GM21526 (cell line): ENCODE measurements at regions not wholly inside any gene's neighbourhood (a gene's known extent, or its start where the extent isn't known, plus 50 kb on each side); places are given as distances from the start of the nearest gene placed in this dataset.

Source experiments
- ATAC-seq: cut with Tn5 transposase; IDR thresholded peaks from one replicate; pipeline ENCODE4 v1.9.1; 2021; ENCODE audit warnings: moderate library complexity; ENCODE audit not compliant: unreplicated experiment, low FRiP score

DNA sequence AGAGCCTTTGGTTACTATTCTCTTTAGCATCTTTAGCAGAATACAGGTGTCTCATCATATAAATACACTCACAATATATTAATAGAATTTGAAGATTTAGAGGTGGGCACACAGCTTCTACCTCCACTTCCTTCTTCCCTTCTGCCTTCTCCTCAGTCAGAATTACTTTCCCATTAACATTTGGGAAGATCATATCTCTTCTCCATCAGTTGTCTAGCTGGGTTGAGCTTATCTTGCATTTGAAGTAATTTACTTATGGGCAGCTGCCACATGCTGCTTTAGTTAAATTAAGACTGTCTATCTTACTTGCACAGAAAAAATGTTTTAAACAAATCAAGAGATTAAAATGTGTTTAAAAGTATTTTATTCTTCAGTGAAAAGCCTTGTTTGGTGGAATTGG, 110.1 kb upstream of the ASIC2 start:
- ATAC-seq = no peak

DNA sequence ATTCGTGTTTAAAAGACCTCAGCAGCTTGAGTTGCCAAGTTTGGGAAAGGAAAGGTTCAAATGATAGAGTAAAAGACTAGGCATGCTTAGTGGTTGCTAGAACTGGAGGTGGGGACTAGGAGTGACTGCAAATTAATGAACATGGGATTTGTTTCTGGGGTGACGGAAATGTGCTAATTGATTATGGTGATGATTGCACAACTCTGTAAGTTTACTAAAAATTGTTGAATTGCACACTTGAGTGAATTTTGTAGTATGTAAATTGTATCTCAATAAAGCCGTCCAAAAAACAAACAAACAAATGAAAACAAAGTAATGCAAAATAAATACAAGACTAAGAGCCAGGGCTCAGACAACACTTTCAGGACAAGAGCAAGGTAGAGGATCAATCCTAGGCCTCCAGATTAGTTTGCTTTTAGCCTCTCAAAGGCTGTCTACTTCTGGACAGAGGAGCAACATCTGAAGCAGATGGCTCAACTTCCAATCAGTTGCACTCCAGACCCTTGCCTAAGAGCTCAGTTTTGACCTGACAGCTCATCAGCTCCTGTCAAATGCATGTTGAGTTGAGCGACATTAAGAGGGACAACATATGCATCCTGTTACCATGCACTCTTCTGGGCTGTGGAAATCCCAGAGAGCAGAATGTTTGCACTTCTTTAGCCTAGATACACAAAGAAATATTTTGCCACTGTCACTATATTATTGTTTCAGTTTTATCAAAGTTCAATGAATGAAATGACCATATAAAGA, 111.2 kb upstream of the ASIC2 start:
- no peak for ATAC-seq

DNA sequence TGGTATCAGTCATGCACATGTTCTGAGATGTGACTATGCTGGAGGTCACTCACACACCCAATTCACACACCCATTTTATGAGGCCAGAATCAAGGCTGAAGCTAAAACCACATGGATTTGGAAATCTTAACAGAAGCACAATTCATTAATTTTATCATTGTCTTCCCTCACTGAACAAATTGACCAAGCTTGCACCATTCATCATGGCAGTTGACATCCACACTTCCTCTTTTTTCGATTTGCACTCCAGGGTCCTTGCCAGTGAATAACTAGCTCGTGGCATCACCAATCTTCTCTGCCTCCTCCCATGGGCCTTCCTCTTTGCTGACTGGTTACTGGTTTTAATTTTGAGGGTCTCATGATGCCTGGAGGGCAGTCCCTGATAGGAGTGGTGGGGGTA, 123.0 kb upstream of the ASIC2 start:
- no peak for ATAC-seq

DNA sequence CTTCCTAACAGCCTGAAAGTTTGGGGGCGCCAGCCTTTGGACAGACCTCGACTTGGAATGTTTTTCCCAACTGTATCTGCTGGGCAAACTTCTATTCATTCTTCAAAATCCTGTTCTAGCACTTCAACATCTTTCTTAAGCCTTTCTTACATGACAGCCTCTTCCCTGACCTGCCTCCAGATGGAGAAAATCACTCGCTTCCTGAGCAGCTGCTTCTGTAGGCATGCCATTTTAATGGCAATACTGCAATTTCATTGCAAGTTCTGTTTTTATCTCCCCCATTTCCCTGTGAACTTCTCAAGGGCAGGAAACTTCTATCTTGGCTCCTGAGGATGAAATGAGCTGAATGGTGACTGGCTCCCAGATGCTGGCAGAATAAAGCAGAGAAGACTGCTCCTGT, 128.8 kb upstream of the ASIC2 start:
- no peak for ATAC-seq

DNA sequence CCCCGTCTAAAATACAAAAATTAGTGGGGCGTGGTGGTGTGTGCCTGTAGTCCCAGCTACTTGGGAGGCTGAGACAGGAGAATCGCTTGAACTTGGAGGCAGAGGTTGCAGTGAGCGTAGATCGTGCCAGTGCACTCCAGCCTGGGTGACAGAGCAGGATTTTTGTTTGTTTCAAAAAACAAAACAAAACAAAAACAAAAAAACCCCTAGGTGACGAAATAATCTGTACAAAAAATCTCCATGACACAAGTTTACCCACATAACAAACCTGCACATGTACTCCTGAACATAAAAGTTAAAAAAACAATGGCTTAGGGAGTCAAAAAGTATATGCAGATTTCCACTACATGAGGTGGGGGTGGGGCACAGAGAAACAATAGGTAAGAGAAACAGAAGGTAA, 140.5 kb upstream of the ASIC2 start:
- ATAC-seq = no peak

DNA sequence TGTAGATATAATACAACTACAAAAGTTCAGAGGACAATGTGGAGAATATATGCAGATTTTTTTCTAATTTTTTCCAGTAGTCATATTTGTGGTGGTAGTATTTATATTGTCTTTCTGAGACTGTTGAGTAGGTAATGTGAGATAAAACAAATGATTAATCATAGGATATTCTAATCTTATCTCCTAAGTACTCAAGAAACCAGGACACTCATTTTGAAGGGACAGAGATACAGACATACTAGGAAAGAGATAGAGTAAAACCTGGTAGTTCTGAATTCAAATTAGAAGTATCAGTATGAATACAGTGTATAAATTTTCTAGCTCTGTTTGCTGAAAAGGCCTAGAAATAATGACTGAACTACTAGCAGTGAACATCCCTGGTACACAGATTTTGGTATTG, 141.7 kb upstream of the ASIC2 start:
- no peak for ATAC-seq

DNA sequence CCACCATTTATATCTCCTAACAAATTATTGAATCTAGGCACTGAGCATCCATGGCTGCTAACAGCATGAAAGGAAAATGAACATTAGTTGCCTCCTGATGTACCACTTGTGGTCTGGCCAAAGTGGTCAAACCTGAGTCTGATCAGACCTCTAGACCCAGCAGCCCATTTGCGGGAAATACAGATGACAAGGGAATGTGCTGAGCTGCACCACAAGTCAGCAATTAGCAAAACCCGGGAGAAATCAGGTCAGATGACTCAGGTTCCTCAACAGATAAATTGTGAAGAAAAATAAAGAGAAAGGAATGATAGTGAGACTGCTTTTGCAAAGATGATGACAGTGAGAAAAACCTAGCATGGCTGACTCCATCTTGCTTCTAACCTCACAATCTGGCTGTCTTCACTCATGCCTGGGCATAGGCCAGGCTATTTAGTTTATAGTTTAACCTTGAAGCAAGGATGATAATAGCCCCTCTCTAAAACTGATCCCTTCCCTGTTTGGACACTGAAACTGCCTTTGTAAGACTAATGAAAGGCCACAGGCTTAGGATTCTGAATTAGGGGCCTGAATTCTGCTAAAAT, 142.7 kb upstream of the ASIC2 start:
- no peak for ATAC-seq

DNA sequence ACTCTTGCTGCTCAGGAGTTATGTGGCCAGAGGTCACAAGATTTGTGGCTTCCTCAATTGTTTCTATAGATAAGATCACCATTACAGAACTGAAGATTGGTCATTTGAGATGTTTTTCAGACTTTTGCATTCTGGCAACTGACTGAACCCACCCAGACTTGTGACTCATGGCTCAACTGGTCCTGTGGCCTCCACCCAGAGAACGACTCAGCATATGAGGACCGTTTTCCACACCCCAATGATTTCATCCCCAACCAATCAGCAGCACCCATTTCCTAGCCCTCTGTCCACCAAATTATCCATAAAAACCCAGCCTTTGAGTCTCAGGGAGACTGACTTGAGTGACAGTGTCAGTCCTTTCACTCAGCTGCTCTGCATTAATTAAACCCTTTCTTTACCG, 143.2 kb upstream of the ASIC2 start:
- ATAC-seq = no peak

DNA sequence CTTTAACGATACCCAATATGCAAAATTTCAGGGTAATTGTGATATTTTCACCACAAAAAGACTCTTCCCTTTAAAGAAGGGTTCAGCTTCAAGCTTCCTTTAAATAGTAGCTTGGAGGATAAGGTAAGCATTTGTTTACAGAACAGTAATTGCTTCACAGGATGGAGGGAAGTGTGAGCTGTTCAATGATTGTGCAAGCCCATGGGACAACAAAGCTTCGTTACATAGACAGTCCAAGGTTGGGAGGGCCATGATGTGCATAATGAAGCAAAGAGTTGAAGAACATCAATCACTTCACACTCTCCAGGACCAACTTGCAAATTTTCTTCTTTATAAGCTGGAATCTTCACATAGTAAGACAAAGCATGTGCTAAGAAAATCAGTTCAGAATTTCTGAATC, 145.0 kb upstream of the ASIC2 start:
- ATAC-seq = no peak

DNA sequence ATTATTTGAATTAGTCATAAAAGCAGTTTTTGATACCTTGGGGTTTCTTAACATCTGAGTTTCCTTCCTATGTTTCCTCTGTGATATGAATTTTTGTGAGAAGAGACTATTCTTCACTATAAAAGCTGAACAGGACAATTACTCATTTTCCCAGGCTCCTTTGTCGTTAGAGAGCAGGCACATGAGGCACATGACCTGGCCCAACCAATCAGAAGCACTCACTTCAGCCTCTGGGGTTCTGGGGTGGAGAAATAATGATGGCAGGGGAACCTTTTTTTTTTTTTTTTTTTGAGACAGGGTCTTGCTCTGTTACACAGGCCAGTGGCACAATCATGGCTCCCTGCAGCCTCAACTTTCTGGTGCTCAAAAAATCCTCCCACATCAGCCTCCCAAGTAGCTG, 145.5 kb upstream of the ASIC2 start:
- no peak for ATAC-seq

DNA sequence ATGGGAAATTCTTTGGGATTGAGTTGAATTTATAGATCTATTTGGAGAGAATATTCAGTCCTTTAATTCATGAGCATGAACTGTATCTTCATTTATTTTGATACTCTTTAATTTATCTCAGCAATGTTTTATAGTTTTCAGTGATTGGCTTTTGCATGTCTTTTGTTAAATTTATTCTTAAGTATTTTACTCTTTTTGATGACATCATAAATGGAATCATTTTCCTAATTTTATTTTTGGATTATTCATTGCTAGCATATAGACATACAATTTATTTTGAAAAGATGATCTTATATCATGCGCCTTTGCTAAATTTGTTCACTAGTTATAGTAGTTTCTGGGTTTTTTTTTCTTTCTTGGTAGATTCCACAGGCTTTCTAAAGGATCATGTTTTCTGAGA, 149.2 kb upstream of the ASIC2 start:
- no peak for ATAC-seq

DNA sequence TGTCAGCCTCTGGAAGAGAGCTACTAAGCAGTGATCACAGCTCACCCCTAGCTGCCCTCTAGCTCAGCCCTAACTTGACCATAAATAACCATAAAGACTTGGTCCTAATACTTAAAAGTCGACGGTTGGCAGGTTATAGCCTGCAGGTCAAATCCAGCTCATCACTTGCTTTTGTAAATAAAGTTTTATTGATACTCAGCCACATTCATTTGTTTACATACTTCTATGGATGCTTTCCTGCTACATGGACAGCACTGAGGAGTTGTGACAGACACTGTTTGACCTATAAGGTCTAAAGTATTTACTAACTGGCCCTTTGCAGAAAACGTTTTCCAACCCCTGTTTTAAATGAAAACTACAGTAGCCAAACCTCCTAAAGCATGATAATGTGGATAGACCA, 151.6 kb upstream of the ASIC2 start:
- ATAC-seq = no peak

DNA sequence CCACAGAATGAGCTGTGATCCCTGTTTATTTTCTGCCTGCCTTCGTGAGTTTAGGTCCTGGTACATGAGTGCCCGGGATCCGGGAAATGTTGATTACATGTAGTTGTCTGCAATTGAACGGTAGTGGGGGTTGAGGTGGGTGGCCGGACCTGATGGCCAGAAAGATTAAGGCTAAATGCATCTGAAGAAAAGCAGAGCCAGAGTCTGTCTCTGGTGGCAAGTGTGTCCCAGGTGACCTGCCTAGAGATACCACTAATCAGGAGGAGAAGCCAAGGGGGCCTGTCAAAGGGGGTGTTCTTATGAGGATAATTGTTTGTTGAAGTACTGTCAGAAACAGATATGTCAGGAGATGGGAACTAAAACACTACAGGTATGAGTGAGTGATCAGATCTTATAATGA, 154.0 kb upstream of the ASIC2 start:
- ATAC-seq = no peak

DNA sequence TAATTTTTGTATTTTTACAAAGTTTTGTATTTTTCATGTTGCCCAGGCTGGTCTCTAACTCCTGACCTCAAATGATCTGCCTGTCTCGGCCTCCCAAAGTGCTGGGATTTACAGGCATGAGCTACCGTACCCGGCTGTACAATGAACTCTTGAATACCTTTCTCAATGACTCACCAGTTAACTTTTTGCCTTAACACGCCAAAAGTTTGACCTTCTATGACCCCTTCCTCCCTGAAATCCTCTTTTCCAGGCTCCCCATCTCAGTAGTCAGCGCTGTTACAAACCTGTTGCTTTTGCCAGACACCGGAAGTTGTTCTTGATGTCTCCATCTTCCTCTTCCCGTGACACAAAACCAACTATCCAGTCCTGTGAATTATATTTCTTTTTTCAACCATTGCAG, 158.1 kb upstream of the ASIC2 start:
- ATAC-seq = no peak

DNA sequence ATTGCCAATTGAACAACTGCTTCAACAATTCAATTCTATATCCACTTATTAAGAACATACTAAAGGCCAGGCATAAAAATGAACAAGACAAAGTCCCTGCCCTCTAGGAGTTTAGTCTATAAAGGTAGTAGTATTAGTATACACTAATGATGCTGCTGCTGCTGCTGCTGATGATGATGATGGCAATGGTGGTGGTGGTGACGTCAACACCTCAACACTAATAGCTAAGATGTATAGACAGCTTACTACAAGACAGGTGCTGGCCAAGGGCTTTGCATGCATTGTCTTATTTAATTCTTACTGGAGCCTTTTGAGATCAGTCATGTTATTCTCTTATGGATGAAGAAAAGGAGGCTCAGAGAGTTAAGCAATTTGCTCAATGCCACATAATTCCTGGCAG, 164.4 kb upstream of the ASIC2 start:
- no peak for ATAC-seq

DNA sequence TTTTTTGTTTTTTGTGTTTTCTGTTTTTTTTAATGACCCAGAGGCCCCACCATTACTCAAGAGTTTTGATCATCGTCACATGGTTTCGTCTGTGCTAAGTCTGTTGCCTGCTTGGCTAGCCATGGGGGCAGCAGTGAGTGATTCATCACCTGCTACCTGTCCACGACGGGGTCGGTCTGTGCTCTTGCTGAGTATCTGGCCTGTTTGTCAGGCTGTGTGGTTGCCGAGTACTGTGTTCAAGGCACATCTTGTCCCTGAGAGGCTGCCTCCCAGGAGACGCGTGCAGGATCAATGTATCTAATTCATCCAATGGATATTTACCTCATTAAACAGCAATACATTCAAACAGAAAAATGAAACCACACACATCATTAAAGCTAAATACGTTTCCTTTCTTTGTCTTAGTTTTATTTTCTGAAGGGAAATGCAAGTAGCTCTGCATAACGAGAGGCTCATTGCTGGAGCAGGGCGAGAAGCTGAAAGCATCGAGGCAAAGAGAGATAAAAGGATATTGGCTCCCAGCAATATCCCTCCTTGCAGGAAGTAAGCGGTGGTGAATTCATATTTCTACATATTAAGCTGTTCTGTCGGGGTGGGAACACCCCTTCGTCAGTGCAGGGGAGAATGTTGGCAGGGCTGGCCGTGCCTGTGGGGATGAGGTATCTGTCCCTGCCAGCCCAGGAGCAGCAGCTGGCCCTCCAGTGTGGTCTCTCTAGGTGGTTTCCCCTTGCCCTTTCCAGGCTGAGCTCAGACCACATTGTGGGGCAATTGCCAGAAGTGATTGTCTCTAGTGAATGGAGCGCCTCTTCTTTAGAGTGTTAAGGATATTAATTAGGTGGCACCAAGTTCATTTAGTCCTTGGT, 166.2 kb upstream of the ASIC2 start:
- peak; percentile 56 for ATAC-seq

DNA sequence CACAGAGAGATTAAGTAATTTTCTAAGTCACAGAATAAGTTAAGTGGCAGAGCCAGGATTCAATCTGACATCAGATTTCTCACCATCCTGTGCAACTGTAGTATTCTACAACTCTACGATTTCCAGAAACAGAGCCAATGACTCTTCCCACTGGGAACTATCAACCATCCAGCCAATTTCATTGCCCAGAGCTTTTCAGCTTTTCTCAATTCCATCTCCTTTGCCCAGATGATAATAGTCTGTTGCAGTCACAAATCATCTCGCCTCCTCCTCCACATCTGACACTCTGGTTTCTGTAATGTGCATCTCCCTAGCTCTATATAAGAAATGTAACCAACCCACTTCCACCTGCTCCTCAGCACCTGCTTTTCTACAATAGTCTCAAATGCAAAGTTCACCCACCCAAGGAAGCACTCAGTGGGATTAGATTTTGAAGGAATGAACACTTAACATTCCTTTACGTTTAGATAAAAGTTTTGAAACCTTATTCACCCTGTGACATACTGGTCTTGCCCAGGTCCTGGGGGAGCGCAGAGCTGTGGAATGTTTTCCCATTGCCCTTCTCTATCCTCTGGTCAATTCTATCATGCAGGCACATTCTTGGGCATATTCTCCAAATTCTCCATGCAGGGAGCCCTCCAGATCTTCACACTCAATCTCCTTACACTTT, 167.8 kb upstream of the ASIC2 start:
- ATAC-seq = no peak

DNA sequence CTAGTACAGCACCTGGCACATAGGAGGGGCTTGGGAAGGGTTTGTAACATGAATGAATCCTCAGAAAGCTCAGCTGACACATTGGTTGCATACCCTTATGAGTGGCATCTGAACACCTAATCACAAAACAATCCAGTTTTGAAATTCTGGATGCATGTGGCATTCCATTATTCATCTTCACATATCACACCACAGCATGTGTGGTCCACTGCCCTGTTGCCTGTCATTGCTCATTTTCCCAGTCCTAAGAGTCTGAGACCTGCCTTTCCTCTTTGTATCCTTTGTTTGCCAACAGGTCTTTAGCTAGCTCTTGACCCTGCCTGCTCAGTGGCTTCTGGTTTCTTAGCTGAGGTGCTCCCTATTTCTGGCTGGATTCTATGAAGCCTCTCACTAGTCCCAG, 170.8 kb upstream of the ASIC2 start:
- no peak for ATAC-seq

DNA sequence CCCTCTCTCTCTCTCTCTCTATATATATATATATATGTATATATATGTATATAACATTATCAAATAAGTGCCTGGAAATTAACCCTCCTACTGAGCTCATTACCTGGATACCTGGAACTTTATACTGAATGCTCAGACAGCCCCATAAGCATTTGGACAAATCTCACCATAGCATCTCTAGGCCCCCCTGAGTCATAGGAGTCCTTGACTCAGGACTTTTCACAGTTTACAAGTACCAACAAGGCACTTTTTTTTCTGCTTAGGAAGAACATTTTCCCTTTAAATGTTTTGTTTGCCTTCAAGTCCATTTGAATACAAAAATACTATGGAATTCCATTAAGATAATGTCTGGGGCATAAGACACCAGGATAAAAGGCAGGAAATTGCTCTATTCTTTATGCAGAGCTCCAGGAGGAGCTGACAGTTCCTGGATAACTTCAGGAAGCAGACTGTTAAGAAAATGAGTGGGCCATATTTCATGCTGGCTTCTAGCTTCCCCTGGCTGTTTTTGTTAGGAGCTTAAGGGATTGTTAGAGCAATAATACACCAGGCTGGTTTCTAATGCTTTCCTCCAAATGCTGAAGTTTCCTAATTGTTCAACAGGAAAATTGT, 171.7 kb upstream of the ASIC2 start:
- ATAC-seq = no peak

DNA sequence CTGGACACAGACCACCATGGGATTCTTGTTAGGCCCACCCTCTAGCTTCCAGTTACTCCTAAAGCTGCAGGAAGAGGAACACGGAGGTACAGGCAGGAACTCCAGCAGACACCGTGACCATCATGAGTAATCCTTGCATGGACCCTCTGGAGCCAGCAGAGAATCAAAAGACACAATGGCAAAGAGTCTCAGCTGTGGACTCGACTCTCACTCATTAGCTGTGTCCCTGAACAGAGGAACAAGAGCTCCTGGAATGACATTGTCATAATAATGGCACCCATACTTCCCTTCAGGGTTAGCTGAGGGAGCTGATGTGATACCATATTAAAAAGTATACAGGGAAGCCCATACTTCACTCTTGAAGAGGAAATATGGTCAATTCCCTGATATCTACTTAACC, 176.3 kb upstream of the ASIC2 start:
- ATAC-seq = no peak

DNA sequence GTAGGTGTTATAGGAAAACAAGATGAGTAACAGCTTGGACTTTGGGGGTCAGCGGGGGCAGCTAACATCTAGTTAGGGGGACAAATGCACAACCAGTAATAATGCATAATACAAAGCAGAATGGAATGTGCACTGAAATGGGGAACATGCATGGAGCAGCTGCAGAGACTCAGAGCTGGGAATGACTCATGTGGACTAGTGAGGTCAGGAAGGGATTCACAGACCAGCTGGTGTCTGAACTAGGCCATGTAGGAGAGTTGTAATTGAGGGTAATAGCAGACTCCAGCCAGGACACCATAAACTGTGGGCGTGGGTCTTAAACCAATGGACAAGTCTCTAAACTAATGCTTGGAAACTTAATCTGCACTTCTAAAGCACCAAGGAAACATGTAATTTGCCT, 176.8 kb upstream of the ASIC2 start:
- ATAC-seq = no peak
